Fibroblast of skin of right biceps (primary cell): ENCODE measurements at regions not wholly inside any gene's neighbourhood (a gene's known extent, or its start where the extent isn't known, plus 50 kb on each side); places are given as distances from the start of the nearest gene placed in this dataset.

Experiments used
- DNase-seq: peaks from one replicate; pipeline ENCODE4 v3.0.0-alpha.2; 2013

GRCh38 chr5:31137676-31138075 lies 55.8 kb upstream of the CDH6 start:
- DNase-seq: peak; percentile 43

- no peak for DNase-seq
Observed at GRCh38 chr5:31135542-31135941, 57.9 kb upstream of the CDH6 start.

DNA sequence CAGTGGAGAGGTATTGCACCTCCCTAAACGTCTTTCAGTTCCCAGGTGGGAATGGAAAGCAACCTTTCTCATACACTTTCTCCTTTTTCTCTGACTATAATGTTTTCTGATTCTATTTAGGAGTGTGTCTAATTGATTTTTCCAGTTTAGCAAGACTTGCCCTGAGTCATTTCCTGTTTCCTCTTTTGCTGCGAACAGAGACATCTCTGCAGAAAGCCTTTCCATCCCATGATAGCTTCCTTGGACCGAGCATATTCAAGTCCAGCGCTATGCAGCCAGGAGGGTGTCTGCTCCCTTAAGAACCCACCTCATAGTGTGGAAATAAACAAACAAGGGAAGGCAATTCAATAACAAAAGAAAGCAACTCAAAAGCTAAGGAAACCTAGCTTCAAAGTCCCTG lies 60.0 kb upstream of the CDH6 start:
- peak; percentile 59 for DNase-seq

- peak; percentile 54 for DNase-seq
Observed at GRCh38 chr5:31131381-31131891, 62.0 kb upstream of the CDH6 start.

DNA sequence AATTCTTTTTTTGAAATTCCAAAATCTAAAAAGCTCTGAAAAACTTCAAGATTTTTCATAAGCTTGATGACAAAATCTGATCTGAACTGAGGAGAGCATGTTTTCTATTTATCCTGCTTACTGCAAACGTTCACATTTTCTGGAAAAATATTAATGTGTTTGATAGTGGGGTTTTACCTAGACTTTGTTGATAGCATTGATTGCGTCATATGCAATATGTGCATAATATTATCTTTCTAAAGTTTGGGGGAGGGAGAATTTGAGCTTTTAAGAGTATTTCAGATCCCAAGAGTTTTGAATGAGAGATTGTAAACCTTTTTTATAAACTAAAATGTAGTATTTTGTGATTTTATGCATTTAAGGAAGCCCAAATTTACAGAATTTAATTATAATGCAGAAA lies 62.8 kb upstream of the CDH6 start:
- DNase-seq: no peak

DNA sequence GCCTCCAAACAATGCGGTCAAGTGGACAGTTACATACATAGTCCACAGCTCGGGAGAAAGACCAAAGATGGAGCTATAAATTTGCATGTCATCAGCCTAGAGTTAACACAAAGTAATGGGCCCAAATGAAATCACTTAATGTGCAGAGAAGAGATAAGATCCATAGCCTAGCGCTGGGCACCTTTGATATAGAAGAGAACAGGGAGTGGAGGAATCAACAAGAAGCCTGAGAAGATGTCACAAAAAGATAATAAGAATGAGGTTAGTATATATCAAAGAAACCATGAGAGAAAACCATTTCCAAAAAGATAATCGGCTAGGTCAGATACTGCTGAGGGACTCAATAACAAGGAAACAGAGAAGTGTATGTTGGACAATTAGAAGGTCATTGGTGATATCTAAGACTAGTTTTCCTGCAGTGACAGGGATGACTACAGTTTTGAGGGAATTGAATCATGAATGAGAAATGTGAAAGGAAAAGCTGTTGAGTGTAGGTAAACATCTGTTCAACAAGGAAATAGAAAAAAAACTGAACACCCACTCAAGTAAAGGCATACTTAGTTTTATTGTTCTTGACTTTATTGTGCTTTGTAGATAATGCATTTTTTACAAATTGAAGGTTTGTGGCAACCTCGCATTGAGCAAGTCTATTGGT lies 68.7 kb upstream of the CDH6 start:
- no peak for DNase-seq

DNA sequence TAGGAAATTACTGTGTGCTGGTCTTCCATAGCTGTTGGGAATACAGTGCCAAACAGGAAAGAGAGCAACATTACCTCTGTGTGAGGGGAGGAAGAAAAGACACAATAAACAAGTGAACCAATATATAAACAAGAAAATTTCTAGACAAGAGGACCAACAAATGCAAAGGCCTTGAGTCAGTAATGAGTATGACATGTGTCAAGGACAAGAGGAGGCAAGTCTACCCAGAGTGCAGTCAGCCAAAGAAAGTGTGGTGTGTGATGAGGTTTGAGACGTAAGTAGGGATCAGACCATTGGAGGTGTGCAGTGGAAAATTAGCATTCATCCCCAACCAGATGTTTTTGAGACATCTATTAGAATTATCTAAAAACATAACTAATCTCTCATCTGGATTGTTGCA lies 69.5 kb upstream of the CDH6 start:
- no peak for DNase-seq

GRCh38 chr5:31122998-31123951 lies 70.2 kb upstream of the CDH6 start:
- peak; percentile 56 for DNase-seq

GRCh38 chr5:31121224-31121623 lies 72.3 kb upstream of the CDH6 start:
- DNase-seq: no peak

DNA sequence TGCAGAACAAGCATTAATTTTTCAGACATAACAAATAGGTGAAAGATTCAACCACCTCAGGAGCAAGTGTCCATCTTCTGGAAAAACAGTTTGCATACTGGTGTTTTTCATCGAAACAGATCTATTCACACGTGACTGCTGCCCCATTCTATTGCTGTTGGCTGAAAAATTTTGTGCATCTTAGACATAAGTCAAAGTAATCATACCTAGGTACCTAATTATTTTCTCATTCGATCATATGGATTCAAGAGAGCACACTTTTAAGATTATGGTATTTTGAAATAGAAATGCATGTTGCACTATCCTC lies 72.9 kb upstream of the CDH6 start:
- no peak for DNase-seq

GRCh38 chr5:31119938-31120641 lies 73.4 kb upstream of the CDH6 start:
- peak; percentile 38 for DNase-seq

DNA sequence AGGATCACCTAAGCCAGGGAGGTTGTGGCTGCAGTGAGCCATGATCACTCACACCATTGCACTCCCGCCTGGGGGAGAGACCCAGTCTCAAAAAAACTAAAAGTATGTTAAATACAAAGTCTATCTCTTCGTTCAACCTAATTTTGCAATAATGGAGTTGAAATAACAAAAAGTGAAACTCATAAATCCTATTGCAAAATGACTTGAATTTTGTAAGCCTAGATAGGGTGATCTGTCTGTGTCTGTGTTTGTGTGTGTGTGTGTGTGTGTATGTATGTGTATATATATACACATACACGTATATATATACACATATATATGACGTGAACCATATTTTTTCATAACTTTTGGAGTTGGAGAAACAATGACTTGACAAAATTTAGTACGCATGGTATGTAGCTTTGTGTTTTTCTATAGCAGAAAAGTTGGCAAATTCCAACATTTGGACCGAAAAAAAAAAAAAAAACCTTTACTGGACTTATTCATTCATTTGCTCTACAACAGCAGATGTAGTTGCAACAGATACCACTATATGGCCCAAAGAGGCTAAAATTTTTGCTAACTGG lies 76.9 kb upstream of the CDH6 start:
- no peak for DNase-seq

GRCh38 chr5:31114817-31115216 lies 78.7 kb upstream of the CDH6 start:
- no peak for DNase-seq

- no peak for DNase-seq
Observed at GRCh38 chr5:31113666-31114350, 79.7 kb upstream of the CDH6 start.

DNA sequence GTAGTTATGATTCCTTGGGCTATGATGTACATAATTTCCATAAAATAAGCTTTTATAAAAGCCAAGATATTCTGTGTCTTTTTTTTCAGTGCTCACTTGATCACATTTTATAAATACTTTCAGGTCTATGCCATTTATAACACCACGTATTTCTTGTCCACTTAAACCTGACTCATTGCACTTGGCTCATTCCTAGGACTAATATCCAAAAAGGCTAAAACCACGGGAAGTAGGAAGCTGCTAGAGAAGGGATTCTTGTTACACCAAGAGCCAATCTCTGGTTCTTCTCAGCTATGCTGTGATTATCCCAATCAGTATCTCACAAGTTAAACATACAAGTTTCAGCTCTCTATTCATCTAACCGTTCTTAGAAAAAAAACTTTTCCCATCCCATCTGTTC lies 80.4 kb upstream of the CDH6 start:
- peak; percentile 87 for DNase-seq

GRCh38 chr5:31107091-31107518 lies 86.4 kb upstream of the CDH6 start:
- DNase-seq: peak; percentile 66

DNA sequence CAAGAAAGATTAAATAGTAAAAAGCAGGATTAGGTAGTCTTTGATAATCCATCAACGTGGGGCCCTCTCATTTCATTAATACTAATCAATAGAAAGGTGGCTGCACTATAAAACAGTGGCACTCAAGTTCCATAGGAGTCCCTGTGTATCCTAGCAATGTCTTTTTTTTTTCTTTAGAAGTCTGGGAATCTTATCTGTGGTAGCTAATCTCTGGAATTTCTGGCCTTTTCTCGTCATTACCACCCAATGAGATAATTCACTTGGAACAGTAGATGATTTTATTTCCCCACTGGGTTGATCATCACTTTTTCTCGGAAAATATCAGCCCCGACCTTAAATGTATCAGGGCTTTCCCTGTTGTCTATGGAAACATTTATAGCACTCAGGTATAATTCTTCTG lies 86.8 kb upstream of the CDH6 start:
- DNase-seq: peak; percentile 22

DNA sequence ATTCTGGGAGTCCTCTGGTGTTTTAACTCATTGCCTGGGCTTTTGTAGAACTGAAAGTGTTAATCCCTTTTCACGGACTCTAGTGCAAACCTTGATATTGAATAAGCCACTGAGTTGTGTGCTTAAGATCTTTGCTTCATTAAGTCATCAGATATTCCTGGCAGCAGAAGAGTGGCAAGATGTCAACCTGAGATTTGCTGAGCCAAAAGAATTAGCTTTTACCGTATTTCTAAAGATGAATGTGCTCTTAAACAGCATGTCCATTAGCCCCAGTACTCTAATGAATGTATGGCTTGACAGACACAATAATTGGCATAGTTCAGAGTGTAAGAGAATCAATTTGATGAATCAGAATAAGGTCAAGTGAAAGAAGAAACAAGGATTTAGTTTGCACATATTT lies 87.2 kb upstream of the CDH6 start:
- no peak for DNase-seq

DNA sequence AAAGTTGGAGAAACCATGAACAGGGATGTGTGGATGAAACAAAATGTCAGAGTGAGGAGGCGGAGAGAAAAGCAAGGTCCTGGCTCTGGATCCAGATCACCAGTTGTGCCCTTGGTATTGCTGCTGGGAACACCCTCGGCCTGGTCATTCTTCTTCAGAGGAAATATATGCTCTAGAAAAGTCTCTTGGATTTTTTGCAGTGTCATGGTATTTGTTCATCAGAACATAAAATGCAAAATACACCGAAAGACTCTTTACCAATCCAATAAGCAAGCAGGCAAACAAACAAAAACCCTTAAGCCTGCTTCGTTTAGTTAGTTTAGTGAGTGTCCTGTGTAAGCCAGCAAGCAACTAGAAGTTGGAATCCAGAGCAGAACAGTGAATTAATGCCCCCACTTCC lies 88.7 kb upstream of the CDH6 start:
- no peak for DNase-seq

- DNase-seq: no peak
Observed at GRCh38 chr5:31100781-31101310, 92.6 kb upstream of the CDH6 start.

DNA sequence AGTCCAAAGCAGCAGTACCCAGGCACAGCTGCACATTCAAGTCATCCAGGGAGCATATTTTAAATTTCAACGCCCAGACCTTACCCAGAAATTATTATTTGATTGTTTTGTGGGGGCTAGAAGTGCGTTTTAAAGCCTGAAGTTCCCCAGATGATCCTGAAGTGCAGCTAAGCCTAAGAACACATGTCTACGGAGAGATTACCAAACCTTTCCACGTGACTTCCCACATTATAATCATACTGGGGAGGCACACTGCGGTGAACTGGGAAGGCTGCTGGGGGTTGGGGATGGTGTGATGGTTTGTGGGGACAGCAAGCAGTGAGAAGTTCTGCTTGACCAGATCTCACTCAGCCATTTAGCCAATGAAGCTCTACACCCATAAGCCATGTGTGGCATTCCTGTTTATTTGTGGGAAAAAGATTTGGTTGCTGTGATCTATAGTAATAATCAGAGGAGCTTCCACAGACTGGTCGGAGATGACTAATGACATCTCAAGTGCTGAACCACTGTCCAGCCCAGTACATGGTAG lies 93.4 kb upstream of the CDH6 start:
- no peak for DNase-seq

DNA sequence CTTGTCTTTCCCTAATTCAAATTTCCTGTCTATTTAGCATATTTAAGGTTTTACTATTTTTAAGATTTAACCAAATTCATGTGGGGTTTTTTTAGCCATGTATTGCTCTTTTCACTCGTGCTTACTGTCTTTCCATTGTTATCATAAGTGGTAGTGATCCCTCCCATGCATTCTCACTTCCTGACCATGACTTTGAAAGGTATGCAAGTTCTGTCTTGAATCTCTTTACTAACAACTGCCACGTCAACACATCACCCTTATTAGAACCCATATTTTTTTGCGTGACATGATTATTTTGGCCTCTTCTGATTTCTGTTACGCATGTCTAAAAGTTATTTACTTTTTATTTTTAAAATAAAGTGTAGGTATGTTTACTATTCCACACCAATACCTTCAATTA lies 94.7 kb upstream of the CDH6 start:
- no peak for DNase-seq
